Peyer's patch (tissue), 4 donors: ENCODE measurements at regions not wholly inside any gene's neighbourhood (a gene's known extent, or its start where the extent isn't known, plus 50 kb on each side); places are given as distances from the start of the nearest gene placed in this dataset.

Source experiments
- POLR2A ChIP-seq, 2 donors: fragments of 450-650 bp; IDR thresholded peaks; one replicate each; pipeline ENCODE4 v1.5.1; 2017; ENCODE audit warnings: antibody characterized with exemption in 2 of 2, mild to moderate bottlenecking in 2 of 2, moderate library complexity in 2 of 2
- TF ChIP-seq, protein P1 (sequence below), 6 experiments: fragments of 450-650 bp in 4 of 6; fragments of 200-600 bp in 2 of 6; sonication (generic) in 1 of 6; IDR thresholded peaks; one replicate each; pipeline ENCODE4 v1.5.1; 2017 to 2019; ENCODE audit warnings: antibody characterized with exemption in 6 of 6, mild to moderate bottlenecking in 3 of 6, moderate library complexity in 1 of 6

DNA sequence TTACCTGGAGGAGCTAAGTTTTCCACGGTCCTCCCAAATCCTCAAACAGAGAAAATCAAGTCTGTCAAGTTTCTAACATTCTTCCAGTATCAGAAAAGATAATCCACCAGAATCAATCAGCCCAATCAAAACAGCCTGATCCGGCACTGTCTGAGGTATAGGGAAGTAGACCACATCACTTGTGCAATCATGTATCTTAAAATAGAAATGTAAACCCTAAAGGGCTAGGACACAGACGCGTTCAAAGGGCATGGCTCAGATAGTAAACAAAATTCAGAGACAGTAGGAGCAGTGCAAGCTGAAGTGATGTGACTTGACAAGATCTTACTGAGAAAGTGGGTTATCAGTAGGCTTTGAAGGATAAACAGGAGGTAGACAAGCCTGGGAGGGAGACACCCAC lies 252.4 kb upstream of the DAPK1 start:
- TF ChIP-seq, protein P1, sequence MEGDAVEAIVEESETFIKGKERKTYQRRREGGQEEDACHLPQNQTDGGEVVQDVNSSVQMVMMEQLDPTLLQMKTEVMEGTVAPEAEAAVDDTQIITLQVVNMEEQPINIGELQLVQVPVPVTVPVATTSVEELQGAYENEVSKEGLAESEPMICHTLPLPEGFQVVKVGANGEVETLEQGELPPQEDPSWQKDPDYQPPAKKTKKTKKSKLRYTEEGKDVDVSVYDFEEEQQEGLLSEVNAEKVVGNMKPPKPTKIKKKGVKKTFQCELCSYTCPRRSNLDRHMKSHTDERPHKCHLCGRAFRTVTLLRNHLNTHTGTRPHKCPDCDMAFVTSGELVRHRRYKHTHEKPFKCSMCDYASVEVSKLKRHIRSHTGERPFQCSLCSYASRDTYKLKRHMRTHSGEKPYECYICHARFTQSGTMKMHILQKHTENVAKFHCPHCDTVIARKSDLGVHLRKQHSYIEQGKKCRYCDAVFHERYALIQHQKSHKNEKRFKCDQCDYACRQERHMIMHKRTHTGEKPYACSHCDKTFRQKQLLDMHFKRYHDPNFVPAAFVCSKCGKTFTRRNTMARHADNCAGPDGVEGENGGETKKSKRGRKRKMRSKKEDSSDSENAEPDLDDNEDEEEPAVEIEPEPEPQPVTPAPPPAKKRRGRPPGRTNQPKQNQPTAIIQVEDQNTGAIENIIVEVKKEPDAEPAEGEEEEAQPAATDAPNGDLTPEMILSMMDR (IDR thresholded peaks at IDR 0.05), result no peak
- no peak for TF ChIP-seq POLR2A (IDR thresholded peaks at IDR 0.05)
